BE2C (cell line): ENCODE measurements at regions not wholly inside any gene's neighbourhood (a gene's known extent, or its start where the extent isn't known, plus 50 kb on each side); places are given as distances from the start of the nearest gene placed in this dataset.
A peak's percentile ranks its signal among the peaks of the same experiment; 100 is the strongest.

Experiments
- DNase-seq: peaks from one replicate; pipeline ENCODE4 v3.0.0-alpha.2; 2020
- H3K27me3 ChIP-seq: fragments of 250-450 bp; sonication (Bioruptor Pico); 2 replicates; pipeline ENCODE4 v1.5.1; 2020; ENCODE audit warnings: mild to moderate bottlenecking
- H3K36me3 ChIP-seq: fragments of 250-450 bp; sonication (Bioruptor Pico); 2 replicates; pipeline ENCODE4 v1.5.1; 2020; ENCODE audit warnings: mild to moderate bottlenecking
- H3K4me1 ChIP-seq: fragments of 250-450 bp; sonication (Bioruptor Pico); 2 replicates; pipeline ENCODE4 v1.5.1; 2020
- H3K4me3 ChIP-seq: 2 replicates; pipeline ENCODE4 v1.5.1; 2011; ENCODE audit warnings: low read depth, low read length
- H3K9me3 ChIP-seq: fragments of 250-450 bp; sonication (Bioruptor Pico); 2 replicates; pipeline ENCODE4 v1.5.1; 2020
- CTCF ChIP-seq: IDR thresholded peaks from 2 replicates; pipeline ENCODE4 v1.5.1; 2012; ENCODE audit warnings: mild to moderate bottlenecking, low read depth, low read length

- Histone ChIP-seq H3K36me3 (no peaks in the 10 kb centered on the region), H3K27me3 (no peaks in the 10 kb centered on the region), H3K4me1 (peaks cover 4% of the 10 kb centered on the region; the same call in 1 of the 2 replicates), H3K9me3 (no peaks in the 10 kb centered on the region), H3K4me3 (no peak overlapping the region)
- no peak for TF ChIP-seq CTCF
- DNase-seq = no peak
Measured at GRCh38 chr2:64225491-64225890, 81.3 kb upstream of the PELI1 start.

- peaks cover 4% of the 10 kb centered on the region; the same call in 1 of the 2 replicates for H3K4me1 ChIP-seq
- no peaks in the 10 kb centered on the region for H3K27me3 ChIP-seq
- H3K4me3 ChIP-seq = no peak overlapping the region
- DNase-seq = no peak
- no peaks in the 10 kb centered on the region for H3K36me3 ChIP-seq
- no peak for TF ChIP-seq CTCF
- H3K9me3 ChIP-seq = no peaks in the 10 kb centered on the region
Measured at GRCh38 chr2:64226611-64227010, 82.4 kb upstream of the PELI1 start.

- Histone ChIP-seq H3K36me3 (no peaks in the 10 kb centered on the region), H3K4me1 (peaks cover 4% of the 10 kb centered on the region; the same call in 1 of the 2 replicates), H3K4me3 (peak overlapping the region; percentile 61), H3K9me3 (no peaks in the 10 kb centered on the region), H3K27me3 (no peaks in the 10 kb centered on the region)
- no peak for DNase-seq
- no peak for TF ChIP-seq CTCF
Measured at GRCh38 chr2:64227603-64228125, 83.4 kb upstream of the PELI1 start.

- DNase-seq = peak; percentile 81
- Histone ChIP-seq H3K9me3 (no peaks in the 10 kb centered on the region), H3K36me3 (no peaks in the 10 kb centered on the region), H3K27me3 (no peaks in the 10 kb centered on the region), H3K4me1 (peaks cover 4% of the 10 kb centered on the region; the same call in 1 of the 2 replicates), H3K4me3 (peak overlapping the region; percentile 61)
- TF ChIP-seq CTCF = no peak
Measured at GRCh38 chr2:64228126-64228678, 84.0 kb upstream of the PELI1 start.

- Histone ChIP-seq H3K36me3 (no peaks in the 10 kb centered on the region), H3K9me3 (no peaks in the 10 kb centered on the region), H3K4me1 (peaks cover 4% of the 10 kb centered on the region; the same call in 1 of the 2 replicates), H3K4me3 (peak overlapping the region; percentile 61; the same call in 1 of the 2 replicates), H3K27me3 (no peaks in the 10 kb centered on the region)
- no peak for DNase-seq
- no peak for TF ChIP-seq CTCF
Measured at GRCh38 chr2:64228918-64229317, 84.7 kb upstream of the PELI1 start.

GRCh38 chr2:64230540-64230939 is 86.3 kb upstream of the PELI1 start:
- TF ChIP-seq CTCF = no peak

More at GRCh38 chr2:64230540-64230939, 86.3 kb upstream of the PELI1 start:
- Histone ChIP-seq H3K36me3 (no peaks in the 10 kb centered on the region), H3K27me3 (no peaks in the 10 kb centered on the region), H3K4me1 (peaks cover 4% of the 10 kb centered on the region; the same call in 1 of the 2 replicates), H3K9me3 (no peaks in the 10 kb centered on the region), H3K4me3 (no peak overlapping the region)
- DNase-seq = no peak
